Neural progenitor cell (in vitro differentiated cells): ENCODE measurements at regions not wholly inside any gene's neighbourhood (a gene's known extent, or its start where the extent isn't known, plus 50 kb on each side); places are given as distances from the start of the nearest gene placed in this dataset.

Source experiments
- CTCF ChIP-seq: fragments of 200-600 bp; sonication (generic); IDR thresholded peaks from 2 replicates; pipeline ENCODE4 v1.5.1; 2017; ENCODE audit warnings: antibody characterized with exemption, mild to moderate bottlenecking
- EZH2 ChIP-seq: fragments of 200-600 bp; sonication (generic); IDR thresholded peaks from 2 replicates; pipeline ENCODE4 v1.6.1; 2017; ENCODE audit warnings: antibody characterized with exemption, mild to moderate bottlenecking, moderate library complexity
- EZH2phosphoT487 ChIP-seq: fragments of 200-600 bp; sonication (generic); IDR thresholded peaks from 2 replicates; pipeline ENCODE4 v1.6.1; 2017; ENCODE audit warnings: antibody characterized with exemption

GRCh38 chrX:87110142-87110541 lies 407.5 kb upstream of the KLHL4 start:
- TF ChIP-seq CTCF (no peak), EZH2phosphoT487 (no peak), EZH2 (no peak)
